IMR-90 (cell line): ENCODE measurements at regions not wholly inside any gene's neighbourhood (a gene's known extent, or its start where the extent isn't known, plus 50 kb on each side); places are given as distances from the start of the nearest gene placed in this dataset.

Experiments used
- ATAC-seq: fragments of 200-7000 bp; cut with Tn5 transposase; 2 replicates; pipeline ENCODE4 v1.9.1; 2020; ENCODE audit warnings: low read depth, mild to moderate bottlenecking, moderate library complexity
- BruUV-seq: library from RNA; stranded (reverse); fragments of 400-500 nt; replicated peaks from 2 replicates; lab custom pipeline; 2021; lab: Mats Ljungman, UMichigan
- CTCF ChIA-PET: fragments of 300-600 bp; formaldehyde crosslinking; extraction: SDS; loops from one replicate; lab custom pipeline; 2021; ENCODE audit warnings: antibody characterized with exemption; lab: Yijun Ruan, JAX
- POLR2A ChIA-PET: fragments of 300-600 bp; sonication (Branson Sonifier 250); formaldehyde crosslinking; loops from one replicate; lab custom pipeline; 2022; ENCODE audit warnings: antibody characterized with exemption; ENCODE audit not compliant: unreplicated experiment; lab: Charles Lee
- DNase-seq: peaks from one replicate; pipeline ENCODE4 v3.0.0; 2013
- H2AFZ ChIP-seq: replicated peaks from 2 replicates; pipeline ENCODE3; 2013; ENCODE audit warnings: low read length, mild to moderate bottlenecking; ENCODE audit not compliant: poor library complexity
- H2AK5ac ChIP-seq: 2 replicates; pipeline ENCODE4 v1.6.1; 2013; ENCODE audit warnings: low read depth, low read length, inconsistent platforms
- H2AK9ac ChIP-seq: replicated peaks from 2 replicates; pipeline ENCODE3; 2013; ENCODE audit warnings: mild to moderate bottlenecking, low read depth, low read length, moderate library complexity; ENCODE audit not compliant: poor library complexity
- H2BK120ac ChIP-seq: 2 replicates; pipeline ENCODE4 v1.6.1; 2013; ENCODE audit warnings: low read depth, low read length, inconsistent platforms
- H2BK15ac ChIP-seq: 3 replicates; pipeline ENCODE4 v1.6.1; 2013; ENCODE audit warnings: low read depth, low read length, inconsistent platforms
- H2BK20ac ChIP-seq: 2 replicates; pipeline ENCODE4 v1.6.1; 2013; ENCODE audit warnings: low read depth, mild to moderate bottlenecking, inconsistent platforms, low read length, moderate library complexity
- H2BK5ac ChIP-seq: 2 replicates; pipeline ENCODE4 v1.6.1; 2013; ENCODE audit warnings: mild to moderate bottlenecking, low read depth, low read length, inconsistent platforms; ENCODE audit not compliant: poor library complexity, severe bottlenecking
- H3K14ac ChIP-seq: replicated peaks from 2 replicates; pipeline ENCODE4 v1.6.1; 2013; ENCODE audit warnings: low read depth, low read length, inconsistent platforms
- H3K18ac ChIP-seq: 2 replicates; pipeline ENCODE4 v1.6.1; 2013; ENCODE audit warnings: low read depth, low read length, control low read depth
- H3K23ac ChIP-seq: 2 replicates; pipeline ENCODE4 v1.6.1; 2013; ENCODE audit warnings: low read depth, low read length, inconsistent platforms
- H3K27ac ChIP-seq: 2 replicates; pipeline ENCODE4 v1.5.1; 2013; ENCODE audit warnings: mild to moderate bottlenecking, control low read depth, low read length; ENCODE audit not compliant: insufficient read depth
- H3K27me3 ChIP-seq: 2 replicates; pipeline ENCODE4 v1.6.1; 2013; ENCODE audit warnings: low read length; ENCODE audit not compliant: control insufficient read depth, insufficient read depth
- H3K36me3 ChIP-seq: 2 replicates; pipeline ENCODE4 v1.6.1; 2013; ENCODE audit warnings: low read length, mixed read lengths; ENCODE audit not compliant: control insufficient read depth, insufficient read depth
- H3K4ac ChIP-seq: 2 replicates; pipeline ENCODE4 v1.6.1; 2013; ENCODE audit warnings: low read depth, low read length, inconsistent platforms
- H3K4me1 ChIP-seq: 2 replicates; pipeline ENCODE4 v1.6.1; 2013; ENCODE audit warnings: low read length, mixed read lengths; ENCODE audit not compliant: control insufficient read depth, insufficient read depth
- H3K4me2 ChIP-seq: 2 replicates; pipeline ENCODE4 v1.6.1; 2013; ENCODE audit warnings: low read depth, mild to moderate bottlenecking, control low read depth, low read length, moderate library complexity
- H3K4me3 ChIP-seq: 2 replicates; pipeline ENCODE4 v1.5.1; 2013; ENCODE audit warnings: low read depth, mild to moderate bottlenecking, control low read depth, low read length, moderate library complexity; ENCODE audit not compliant: insufficient read depth
- H3K56ac ChIP-seq: 2 replicates; pipeline ENCODE4 v1.6.1; 2013; ENCODE audit warnings: low read length, inconsistent platforms; ENCODE audit not compliant: insufficient read depth; ENCODE audit errors: extremely low read depth
- H3K79me1 ChIP-seq, 2 experiments: 2 replicates each; pipeline ENCODE4 v1.6.1; 2013; ENCODE audit warnings: low read length in 2 of 2, inconsistent platforms in 1 of 2, low read depth in 1 of 2
- H3K9ac ChIP-seq: 2 replicates; pipeline ENCODE4 v1.6.1; 2013; ENCODE audit warnings: low read depth, low read length, control low read depth
- H3K9me1 ChIP-seq: 2 replicates; pipeline ENCODE4 v1.6.1; 2013; ENCODE audit warnings: low read length, inconsistent platforms; ENCODE audit not compliant: insufficient read depth
- H3K9me3 ChIP-seq: 2 replicates; pipeline ENCODE4 v1.6.1; 2013; ENCODE audit warnings: low read length; ENCODE audit not compliant: control insufficient read depth, insufficient read depth
- H4K20me1 ChIP-seq: 2 replicates; pipeline ENCODE4 v1.6.1; 2013; ENCODE audit warnings: low read length, inconsistent platforms; ENCODE audit not compliant: insufficient read depth
- H4K5ac ChIP-seq: 2 replicates; pipeline ENCODE4 v1.6.1; 2013; ENCODE audit warnings: mild to moderate bottlenecking, low read depth, low read length, control low read depth
- H4K8ac ChIP-seq, 2 experiments: 2 replicates each; pipeline ENCODE4 v1.6.1; 2013; ENCODE audit warnings: low read depth in 2 of 2, low read length in 2 of 2, control low read depth in 1 of 2, inconsistent platforms in 1 of 2
- H4K91ac ChIP-seq: 2 replicates; pipeline ENCODE4 v1.6.1; 2013; ENCODE audit warnings: low read depth, low read length, inconsistent platforms; ENCODE audit not compliant: insufficient read depth
- BHLHE40 ChIP-seq: fragments of 150-350 bp; IDR thresholded peaks from 2 replicates; pipeline ENCODE4 v1.6.1; 2016; ENCODE audit warnings: mild to moderate bottlenecking, low read depth, low read length
- CEBPB ChIP-seq: IDR thresholded peaks from 2 replicates; pipeline ENCODE4 v1.6.1; 2012; ENCODE audit warnings: low read depth, low read length, improper control_type of control experiment
- CHD1 ChIP-seq: IDR thresholded peaks from 2 replicates; pipeline ENCODE4 v1.6.1; 2012; ENCODE audit warnings: low read depth, low read length, improper control_type of control experiment
- FOS ChIP-seq: fragments of 150-350 bp; IDR thresholded peaks from 2 replicates; pipeline ENCODE4 v1.6.1; 2016; ENCODE audit warnings: low read depth, low read length
- MAFK ChIP-seq: IDR thresholded peaks from 2 replicates; pipeline ENCODE4 v1.6.1; 2012; ENCODE audit warnings: low read depth, low read length, improper control_type of control experiment
- MAZ ChIP-seq: IDR thresholded peaks from 2 replicates; pipeline ENCODE4 v1.6.1; 2012; ENCODE audit warnings: low read depth, mild to moderate bottlenecking, low read length, improper control_type of control experiment, moderate library complexity, borderline replicate concordance
- MXI1 ChIP-seq: IDR thresholded peaks from 2 replicates; pipeline ENCODE4 v1.6.1; 2012; ENCODE audit warnings: low read depth, mild to moderate bottlenecking, low read length, moderate library complexity, borderline replicate concordance
- NFE2L2 ChIP-seq: fragments of 150-350 bp; IDR thresholded peaks from 2 replicates; pipeline ENCODE4 v1.6.1; 2016; ENCODE audit warnings: low read depth, mild to moderate bottlenecking, low read length
- POLR2A ChIP-seq: IDR thresholded peaks from 2 replicates; pipeline ENCODE4 v1.6.1; 2012; ENCODE audit warnings: mild to moderate bottlenecking, low read depth, low read length
- RFX5 ChIP-seq: IDR thresholded peaks from 2 replicates; pipeline ENCODE4 v1.8.0; 2012; ENCODE audit warnings: low read depth, mild to moderate bottlenecking, low read length, moderate library complexity
- SMC3 ChIP-seq: fragments of 150-350 bp; IDR thresholded peaks from 2 replicates; pipeline ENCODE4 v1.6.1; 2016; ENCODE audit warnings: low read depth, mild to moderate bottlenecking, antibody characterized with exemption, low read length, moderate library complexity
- WGBS, 2 experiments: methylation state at CpG; one replicate each; pipeline versions ENCODE4 v1.1.5 to v1.1.7; 2013; ENCODE audit warnings: missing lambda C conversion rate in 2 of 2; ENCODE audit not compliant: insufficient read length in 1 of 2; ENCODE audit errors: extremely low coverage in 2 of 2; 5-methylcytosine and 5-hydroxymethylcytosine counted together
- dilution Hi-C: fragments of 300-500 bp; cut with HindIII; formaldehyde crosslinking; loops from one replicate; pipeline ENCODE4 v1.14.3; 2018; ENCODE audit warnings: low sequenced_read_pairs; ENCODE audit not compliant: unreplicated experiment
- in situ Hi-C: fragments of 300-500 bp; cut with MboI; formaldehyde crosslinking; loops from 3 replicates; pipeline ENCODE4 v1.14.3; 2019; ENCODE audit warnings: low sequenced_read_pairs, inconsistent platforms, mixed read lengths
- intact Hi-C: fragments of 100-400 bp; cut with micrococcal nuclease; formaldehyde crosslinking; loops from 2 replicates; pipeline ENCODE4 v1.10.0; 2022
- TF ChIP-seq, protein P1 (sequence below): fragments of 150-350 bp; IDR thresholded peaks from 2 replicates; pipeline ENCODE4 v1.6.1; 2017; ENCODE audit warnings: mild to moderate bottlenecking, antibody characterized with exemption, low read length, low read depth
- TF ChIP-seq, protein P2 (sequence below): conservative IDR thresholded peaks from 2 replicates; pipeline ENCODE4 v1.5.1; 2012; ENCODE audit warnings: mild to moderate bottlenecking, low read depth, low read length, improper control_type of control experiment

GRCh38 chr11:115119146-115119545, 385.1 kb downstream of the CADM1 start:
- no peak overlapping the region for H4K91ac ChIP-seq
- no peak overlapping the region for H3K4me3 ChIP-seq
- TF ChIP-seq MAZ (no peak), FOS (no peak), CEBPB (no peak), POLR2A (no peak), MXI1 (no peak), BHLHE40 (no peak), MAFK (no peak), CHD1 (no peak), NFE2L2 (no peak), SMC3 (no peak), RFX5 (no peak)
- TF ChIP-seq, protein P1, sequence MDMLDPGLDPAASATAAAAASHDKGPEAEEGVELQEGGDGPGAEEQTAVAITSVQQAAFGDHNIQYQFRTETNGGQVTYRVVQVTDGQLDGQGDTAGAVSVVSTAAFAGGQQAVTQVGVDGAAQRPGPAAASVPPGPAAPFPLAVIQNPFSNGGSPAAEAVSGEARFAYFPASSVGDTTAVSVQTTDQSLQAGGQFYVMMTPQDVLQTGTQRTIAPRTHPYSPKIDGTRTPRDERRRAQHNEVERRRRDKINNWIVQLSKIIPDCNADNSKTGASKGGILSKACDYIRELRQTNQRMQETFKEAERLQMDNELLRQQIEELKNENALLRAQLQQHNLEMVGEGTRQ: no peak
- TF ChIP-seq, protein P2, sequence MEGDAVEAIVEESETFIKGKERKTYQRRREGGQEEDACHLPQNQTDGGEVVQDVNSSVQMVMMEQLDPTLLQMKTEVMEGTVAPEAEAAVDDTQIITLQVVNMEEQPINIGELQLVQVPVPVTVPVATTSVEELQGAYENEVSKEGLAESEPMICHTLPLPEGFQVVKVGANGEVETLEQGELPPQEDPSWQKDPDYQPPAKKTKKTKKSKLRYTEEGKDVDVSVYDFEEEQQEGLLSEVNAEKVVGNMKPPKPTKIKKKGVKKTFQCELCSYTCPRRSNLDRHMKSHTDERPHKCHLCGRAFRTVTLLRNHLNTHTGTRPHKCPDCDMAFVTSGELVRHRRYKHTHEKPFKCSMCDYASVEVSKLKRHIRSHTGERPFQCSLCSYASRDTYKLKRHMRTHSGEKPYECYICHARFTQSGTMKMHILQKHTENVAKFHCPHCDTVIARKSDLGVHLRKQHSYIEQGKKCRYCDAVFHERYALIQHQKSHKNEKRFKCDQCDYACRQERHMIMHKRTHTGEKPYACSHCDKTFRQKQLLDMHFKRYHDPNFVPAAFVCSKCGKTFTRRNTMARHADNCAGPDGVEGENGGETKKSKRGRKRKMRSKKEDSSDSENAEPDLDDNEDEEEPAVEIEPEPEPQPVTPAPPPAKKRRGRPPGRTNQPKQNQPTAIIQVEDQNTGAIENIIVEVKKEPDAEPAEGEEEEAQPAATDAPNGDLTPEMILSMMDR: no peak
- no peak for ATAC-seq
- no peak overlapping the region for H2AFZ ChIP-seq
- no peak overlapping the region for H3K14ac ChIP-seq
- H3K4ac ChIP-seq: no peak overlapping the region
- H3K18ac ChIP-seq: no peak overlapping the region
- H3K9me3 ChIP-seq: no peaks in the 10 kb centered on the region
- no peak overlapping the region for H2AK9ac ChIP-seq
- WGBS, 2 experiments: 67% methylated on average over 1 of the region's 6 CpGs; no CpG with 5 or more reads in 1 of the 2 experiments
- peaks cover 8% of the 10 kb centered on the region; the same call in 1 of the 2 replicates for H3K27me3 ChIP-seq
- H4K8ac ChIP-seq: no peak overlapping the region
- no peak overlapping the region for H3K4me2 ChIP-seq
- H3K79me1 ChIP-seq: no peaks in the 10 kb centered on the region
- ChIA-PET CTCF (no interaction called here), POLR2A (no interaction called here)
- no peak overlapping the region for H3K56ac ChIP-seq
- H2AK5ac ChIP-seq: no peak overlapping the region
- dilution Hi-C loops (no loop called here), intact Hi-C loops (no loop called here), in situ Hi-C loops (no loop called here)
- H3K27ac ChIP-seq: no peak overlapping the region
- no peak overlapping the region for H2BK20ac ChIP-seq
- no peak overlapping the region for H3K9ac ChIP-seq
- no peaks in the 10 kb centered on the region for H4K20me1 ChIP-seq
- no peaks in the 10 kb centered on the region for H3K4me1 ChIP-seq
- H3K36me3 ChIP-seq: no peaks in the 10 kb centered on the region
- DNase-seq: no peak
- H2BK15ac ChIP-seq: no peak overlapping the region
- H2BK5ac ChIP-seq: no peak overlapping the region
- H3K23ac ChIP-seq: no peak overlapping the region
- H2BK120ac ChIP-seq: no peak overlapping the region
- BruUV-seq: no TSS peak
- no peak overlapping the region for H4K5ac ChIP-seq
- H3K9me1 ChIP-seq: no peaks in the 10 kb centered on the region
